HFFc6 (cell line): ENCODE measurements at regions not wholly inside any gene's neighbourhood (a gene's known extent, or its start where the extent isn't known, plus 50 kb on each side); places are given as distances from the start of the nearest gene placed in this dataset.

ENCODE experiments used
- DNase-seq: peaks from one replicate; pipeline ENCODE4 v3.0.0-alpha.2; 2018
- H3K27ac Mint-ChIP-seq: 2 replicates; pipeline ENCODE4 v1.8.0; 2020; ENCODE audit warnings: mild to moderate bottlenecking, mixed read lengths
- H3K27me3 Mint-ChIP-seq: 2 replicates; pipeline ENCODE4 v1.8.0; 2021; ENCODE audit warnings: mild to moderate bottlenecking, moderate library complexity, mixed read lengths; ENCODE audit not compliant: insufficient read depth
- H3K36me3 Mint-ChIP-seq: 2 replicates; pipeline ENCODE4 v1.8.0; 2021; ENCODE audit warnings: low read depth, mixed read lengths
- H3K4me1 Mint-ChIP-seq: 2 replicates; pipeline ENCODE4 v1.8.0; 2020; ENCODE audit warnings: low read depth, mixed read lengths
- H3K4me3 Mint-ChIP-seq: 2 replicates; pipeline ENCODE4 v1.8.0; 2020; ENCODE audit warnings: mild to moderate bottlenecking, moderate library complexity, mixed read lengths
- H3K9me3 Mint-ChIP-seq: 2 replicates; pipeline ENCODE4 v1.8.0; 2020; ENCODE audit warnings: mild to moderate bottlenecking, mixed read lengths
- TF ChIP-seq, protein P1 (sequence below): fragments of 200-600 bp; sonication (generic); IDR thresholded peaks from 2 replicates; pipeline ENCODE4 v1.5.0; 2021; ENCODE audit warnings: antibody characterized with exemption, mild to moderate bottlenecking

DNA sequence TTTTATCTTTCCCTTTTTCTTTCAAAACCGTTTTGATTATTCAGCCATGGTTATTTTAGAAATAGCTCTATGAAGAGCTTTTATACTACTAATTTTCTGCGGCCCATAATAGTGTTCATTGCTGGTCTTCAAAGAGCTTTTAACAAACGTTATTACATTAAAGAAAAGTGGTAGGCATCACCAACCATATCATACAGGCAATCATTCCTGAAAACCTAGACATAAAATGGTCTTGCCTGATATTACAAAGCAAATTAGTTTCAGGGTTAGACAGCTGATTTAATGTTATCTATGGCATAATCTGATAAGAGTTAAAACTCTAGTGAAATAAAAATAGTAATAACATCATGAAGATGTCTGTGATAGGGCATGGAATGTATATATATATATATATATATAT lies 89.7 kb upstream of the CNTN1 start:
- no peak for DNase-seq
- H3K4me1 Mint-ChIP-seq: no peaks in the 10 kb centered on the region
- no peak overlapping the region for H3K4me3 Mint-ChIP-seq
- H3K36me3 Mint-ChIP-seq: peaks cover 5% of the 10 kb centered on the region; the same call in 1 of the 2 replicates
- TF ChIP-seq, protein P1, sequence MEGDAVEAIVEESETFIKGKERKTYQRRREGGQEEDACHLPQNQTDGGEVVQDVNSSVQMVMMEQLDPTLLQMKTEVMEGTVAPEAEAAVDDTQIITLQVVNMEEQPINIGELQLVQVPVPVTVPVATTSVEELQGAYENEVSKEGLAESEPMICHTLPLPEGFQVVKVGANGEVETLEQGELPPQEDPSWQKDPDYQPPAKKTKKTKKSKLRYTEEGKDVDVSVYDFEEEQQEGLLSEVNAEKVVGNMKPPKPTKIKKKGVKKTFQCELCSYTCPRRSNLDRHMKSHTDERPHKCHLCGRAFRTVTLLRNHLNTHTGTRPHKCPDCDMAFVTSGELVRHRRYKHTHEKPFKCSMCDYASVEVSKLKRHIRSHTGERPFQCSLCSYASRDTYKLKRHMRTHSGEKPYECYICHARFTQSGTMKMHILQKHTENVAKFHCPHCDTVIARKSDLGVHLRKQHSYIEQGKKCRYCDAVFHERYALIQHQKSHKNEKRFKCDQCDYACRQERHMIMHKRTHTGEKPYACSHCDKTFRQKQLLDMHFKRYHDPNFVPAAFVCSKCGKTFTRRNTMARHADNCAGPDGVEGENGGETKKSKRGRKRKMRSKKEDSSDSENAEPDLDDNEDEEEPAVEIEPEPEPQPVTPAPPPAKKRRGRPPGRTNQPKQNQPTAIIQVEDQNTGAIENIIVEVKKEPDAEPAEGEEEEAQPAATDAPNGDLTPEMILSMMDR: no peak
- no peak overlapping the region for H3K27ac Mint-ChIP-seq
- H3K9me3 Mint-ChIP-seq: peaks cover 26% of the 10 kb centered on the region
- H3K27me3 Mint-ChIP-seq: no peaks in the 10 kb centered on the region; the same call in 1 of the 2 replicates

GRCh38 chr12:40614923-40615322 lies 77.3 kb upstream of the CNTN1 start:
- TF ChIP-seq, protein P1: no peak
- no peaks in the 10 kb centered on the region; the same call in 1 of the 2 replicates for H3K36me3 Mint-ChIP-seq
- H3K4me3 Mint-ChIP-seq: no peak overlapping the region
- DNase-seq: no peak
- no peak overlapping the region for H3K27ac Mint-ChIP-seq
- H3K27me3 Mint-ChIP-seq: no peaks in the 10 kb centered on the region; the same call in 1 of the 2 replicates
- H3K4me1 Mint-ChIP-seq: no peaks in the 10 kb centered on the region
- H3K9me3 Mint-ChIP-seq: peaks cover 40% of the 10 kb centered on the region

GRCh38 chr12:40615590-40615989 lies 76.6 kb upstream of the CNTN1 start:
- peaks cover 34% of the 10 kb centered on the region for H3K9me3 Mint-ChIP-seq
- no peak for DNase-seq
- H3K36me3 Mint-ChIP-seq: no peaks in the 10 kb centered on the region; the same call in 1 of the 2 replicates
- H3K27ac Mint-ChIP-seq: no peak overlapping the region
- no peaks in the 10 kb centered on the region; the same call in 1 of the 2 replicates for H3K27me3 Mint-ChIP-seq
- no peaks in the 10 kb centered on the region for H3K4me1 Mint-ChIP-seq
- no peak overlapping the region for H3K4me3 Mint-ChIP-seq
- TF ChIP-seq, protein P1: no peak

DNA sequence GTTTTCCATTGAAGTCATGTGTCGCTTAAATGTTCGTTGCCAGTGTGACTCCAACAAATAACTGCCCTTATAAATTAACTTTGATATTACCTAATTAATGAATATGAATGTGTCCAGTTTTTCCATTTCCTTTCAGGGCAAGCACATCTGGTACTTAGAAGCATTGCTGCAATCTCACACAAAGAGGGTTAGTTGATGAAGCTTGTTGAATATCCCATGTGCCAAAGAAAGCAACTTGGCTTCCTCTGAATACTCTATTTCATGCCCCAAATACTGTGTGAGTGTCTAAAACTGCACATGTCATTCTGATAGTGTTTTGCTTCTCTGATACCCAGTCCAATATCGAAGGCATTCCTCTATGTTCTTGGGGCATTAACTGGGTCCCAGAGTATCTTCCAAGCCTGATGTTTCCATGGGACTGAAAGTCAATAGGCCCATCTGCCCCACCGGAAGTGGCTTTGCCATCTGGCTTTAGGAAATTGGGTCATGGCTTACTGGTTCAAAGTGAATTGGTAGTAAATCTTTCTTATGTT lies 75.8 kb upstream of the CNTN1 start:
- no peaks in the 10 kb centered on the region; the same call in 1 of the 2 replicates for H3K27me3 Mint-ChIP-seq
- no peak overlapping the region for H3K4me3 Mint-ChIP-seq
- no peak for DNase-seq
- H3K4me1 Mint-ChIP-seq: no peaks in the 10 kb centered on the region
- H3K27ac Mint-ChIP-seq: no peak overlapping the region
- H3K9me3 Mint-ChIP-seq: peaks cover 26% of the 10 kb centered on the region
- TF ChIP-seq, protein P1: no peak
- no peaks in the 10 kb centered on the region; the same call in 1 of the 2 replicates for H3K36me3 Mint-ChIP-seq

GRCh38 chr12:40618636-40619035 lies 73.6 kb upstream of the CNTN1 start:
- no peak overlapping the region for H3K27ac Mint-ChIP-seq
- no peaks in the 10 kb centered on the region; the same call in 1 of the 2 replicates for H3K27me3 Mint-ChIP-seq
- TF ChIP-seq, protein P1: no peak
- no peaks in the 10 kb centered on the region for H3K4me1 Mint-ChIP-seq
- no peak for DNase-seq
- peaks cover 24% of the 10 kb centered on the region for H3K9me3 Mint-ChIP-seq
- H3K36me3 Mint-ChIP-seq: no peaks in the 10 kb centered on the region; the same call in 1 of the 2 replicates
- H3K4me3 Mint-ChIP-seq: no peak overlapping the region
